Vagina (tissue), 2 donors: ENCODE measurements at regions not wholly inside any gene's neighbourhood (a gene's known extent, or its start where the extent isn't known, plus 50 kb on each side); places are given as distances from the start of the nearest gene placed in this dataset.

ENCODE experiments used
- CTCF ChIP-seq, 3 experiments: fragments of 450-650 bp in 2 of 3; fragments of 200-600 bp in 1 of 3; sonication (generic) in 1 of 3; IDR thresholded peaks; one replicate each; pipeline ENCODE4 v1.5.1; 2017 to 2019; ENCODE audit warnings: antibody characterized with exemption in 3 of 3, mild to moderate bottlenecking in 2 of 3, moderate library complexity in 2 of 3
- POLR2A ChIP-seq, 2 donors: fragments of 450-650 bp; IDR thresholded peaks; one replicate each; pipeline ENCODE4 v1.6.1; 2017; ENCODE audit warnings: antibody characterized with exemption in 2 of 2, mild to moderate bottlenecking in 2 of 2, moderate library complexity in 2 of 2

GRCh38 chr2:52502476-52502860, 1265.1 kb upstream of the CHAC2 start:
- TF ChIP-seq CTCF (IDR thresholded peaks at IDR 0.05) (no peak), POLR2A (IDR thresholded peaks at IDR 0.05) (no peak)
